Vagina (tissue), 2 donors: ENCODE measurements at regions not wholly inside any gene's neighbourhood (a gene's known extent, or its start where the extent isn't known, plus 50 kb on each side); places are given as distances from the start of the nearest gene placed in this dataset.

Source experiments
- DNase-seq, 2 donors: peaks; one replicate each; pipeline ENCODE4 v3.0.0-alpha.2; 2017; ENCODE audit errors: extremely low spot score in 2 of 2
- H3K27ac ChIP-seq: fragments of 200-600 bp; sonication (generic); one replicate; pipeline ENCODE4 v1.5.1; 2019
- H3K27me3 ChIP-seq: fragments of 200-600 bp; sonication (generic); one replicate; pipeline ENCODE4 v1.5.1; 2019
- H3K36me3 ChIP-seq, 2 donors: fragments of 200-600 bp; sonication (generic); one replicate each; pipeline ENCODE4 v1.5.1; 2017 to 2019
- H3K4me1 ChIP-seq: fragments of 200-600 bp; sonication (generic); one replicate; pipeline ENCODE4 v1.5.1; 2019
- H3K4me3 ChIP-seq, 2 donors: fragments of 200-600 bp; sonication (generic); 1 replicate in 1 of 2; 2 replicates in 1 of 2; pipeline ENCODE4 v1.5.1; 2016 to 2019
- H3K9me3 ChIP-seq: fragments of 200-600 bp; sonication (generic); one replicate; pipeline ENCODE4 v1.5.1; 2019
- CTCF ChIP-seq, 3 experiments: fragments of 450-650 bp in 2 of 3; fragments of 200-600 bp in 1 of 3; sonication (generic) in 1 of 3; IDR thresholded peaks; one replicate each; pipeline ENCODE4 v1.5.1; 2017 to 2019; ENCODE audit warnings: antibody characterized with exemption in 3 of 3, mild to moderate bottlenecking in 2 of 3, moderate library complexity in 2 of 3
- POLR2A ChIP-seq, 2 donors: fragments of 450-650 bp; IDR thresholded peaks; one replicate each; pipeline ENCODE4 v1.6.1; 2017; ENCODE audit warnings: antibody characterized with exemption in 2 of 2, mild to moderate bottlenecking in 2 of 2, moderate library complexity in 2 of 2
- POLR2AphosphoS5 ChIP-seq, 2 donors: sonication (generic); formaldehyde crosslinking; IDR thresholded peaks; one replicate each; pipeline ENCODE4 v1.9.0; 2017; ENCODE audit warnings: antibody characterized with exemption in 2 of 2, mild to moderate bottlenecking in 2 of 2, low read depth in 1 of 2; ENCODE audit not compliant: insufficient read depth in 1 of 2
- intact Hi-C: fragments of 100-400 bp; cut with DNase I; formaldehyde crosslinking; loops from one replicate; pipeline ENCODE4 v1.15.1; 2023

DNA sequence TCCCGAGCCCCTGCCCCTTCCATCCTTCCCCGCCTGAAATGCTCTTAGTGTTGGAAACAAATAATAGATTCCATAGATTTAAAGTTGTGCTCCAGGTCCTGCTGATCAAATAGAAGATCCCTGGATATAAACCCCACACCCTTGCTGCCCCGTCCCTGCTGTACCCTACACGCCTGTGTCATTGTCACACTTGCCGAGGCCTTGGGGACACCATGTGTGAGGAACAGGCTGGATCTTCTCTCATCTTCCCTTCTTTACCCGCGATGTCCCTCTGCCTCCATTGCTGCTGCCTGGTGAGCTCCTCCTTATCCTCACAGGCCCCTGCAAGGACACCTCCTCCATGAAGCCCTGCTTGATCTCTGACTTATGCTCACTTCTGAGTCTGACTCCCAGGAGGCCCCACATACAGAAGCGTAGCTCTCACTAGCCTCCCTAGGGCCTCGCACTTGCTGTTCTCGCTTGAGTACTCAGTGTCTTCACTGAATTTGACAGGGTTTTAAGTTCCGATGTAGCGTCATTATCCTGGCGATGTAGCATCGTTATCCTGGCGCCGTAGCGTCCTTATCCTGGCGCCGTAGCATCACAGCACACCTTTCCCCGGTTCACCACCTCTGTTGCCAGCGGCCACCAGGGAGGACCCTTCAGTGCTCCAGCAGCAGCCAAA lies 221.9 kb downstream of the NDUFA10 start:
- no peaks in the 10 kb centered on the region for H3K9me3 ChIP-seq
- no peak for TF ChIP-seq CTCF (IDR thresholded peaks at IDR 0.05)
- TF ChIP-seq POLR2AphosphoS5 (IDR thresholded peaks at IDR 0.05; ENCODE audit: insufficient read depth in 1 of 2, low read depth in 1 of 2): no peak
- no peak for TF ChIP-seq POLR2A (IDR thresholded peaks at IDR 0.05)
- intact Hi-C loops: no loop called here
- no peaks in the 10 kb centered on the region for H3K36me3 ChIP-seq
- peak in 1 of 2 donors; percentile 55 for DNase-seq
- no peak overlapping the region for H3K4me3 ChIP-seq
- H3K27me3 ChIP-seq: no peaks in the 10 kb centered on the region
- H3K27ac ChIP-seq: no peak overlapping the region
- H3K4me1 ChIP-seq: no peaks in the 10 kb centered on the region

DNA sequence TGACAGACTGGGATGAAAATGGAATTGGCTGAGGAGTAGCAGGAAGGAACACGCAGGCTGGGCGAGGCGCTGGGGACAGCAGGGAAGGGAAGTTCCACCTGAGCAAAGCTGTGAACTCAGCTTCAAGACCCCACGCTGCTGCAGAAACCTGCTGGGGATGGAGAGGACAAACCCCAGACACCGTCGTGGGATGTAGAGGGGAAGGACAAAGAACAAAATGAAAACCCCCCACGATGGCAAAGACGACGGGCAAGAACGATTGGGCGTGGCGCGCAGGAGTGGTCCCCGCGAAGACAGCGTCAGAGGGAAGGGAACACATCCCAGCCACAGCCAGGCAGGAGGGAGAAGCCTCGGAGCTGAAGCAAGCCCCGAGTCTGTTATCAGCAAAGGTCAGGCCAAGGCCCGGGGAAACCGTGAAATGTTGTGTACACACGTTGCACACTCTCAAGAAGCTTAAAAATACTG lies 222.9 kb downstream of the NDUFA10 start:
- no peaks in the 10 kb centered on the region for H3K27me3 ChIP-seq
- intact Hi-C loops: no loop called here
- no peaks in the 10 kb centered on the region for H3K4me1 ChIP-seq
- H3K9me3 ChIP-seq: no peaks in the 10 kb centered on the region
- no peak overlapping the region for H3K4me3 ChIP-seq
- H3K27ac ChIP-seq: no peak overlapping the region
- H3K36me3 ChIP-seq: no peaks in the 10 kb centered on the region
- TF ChIP-seq CTCF (IDR thresholded peaks at IDR 0.05) (no peak), POLR2A (IDR thresholded peaks at IDR 0.05) (no peak), POLR2AphosphoS5 (IDR thresholded peaks at IDR 0.05; ENCODE audit: insufficient read depth in 1 of 2, low read depth in 1 of 2) (no peak)
- DNase-seq: peak; percentile 31 to 70

DNA sequence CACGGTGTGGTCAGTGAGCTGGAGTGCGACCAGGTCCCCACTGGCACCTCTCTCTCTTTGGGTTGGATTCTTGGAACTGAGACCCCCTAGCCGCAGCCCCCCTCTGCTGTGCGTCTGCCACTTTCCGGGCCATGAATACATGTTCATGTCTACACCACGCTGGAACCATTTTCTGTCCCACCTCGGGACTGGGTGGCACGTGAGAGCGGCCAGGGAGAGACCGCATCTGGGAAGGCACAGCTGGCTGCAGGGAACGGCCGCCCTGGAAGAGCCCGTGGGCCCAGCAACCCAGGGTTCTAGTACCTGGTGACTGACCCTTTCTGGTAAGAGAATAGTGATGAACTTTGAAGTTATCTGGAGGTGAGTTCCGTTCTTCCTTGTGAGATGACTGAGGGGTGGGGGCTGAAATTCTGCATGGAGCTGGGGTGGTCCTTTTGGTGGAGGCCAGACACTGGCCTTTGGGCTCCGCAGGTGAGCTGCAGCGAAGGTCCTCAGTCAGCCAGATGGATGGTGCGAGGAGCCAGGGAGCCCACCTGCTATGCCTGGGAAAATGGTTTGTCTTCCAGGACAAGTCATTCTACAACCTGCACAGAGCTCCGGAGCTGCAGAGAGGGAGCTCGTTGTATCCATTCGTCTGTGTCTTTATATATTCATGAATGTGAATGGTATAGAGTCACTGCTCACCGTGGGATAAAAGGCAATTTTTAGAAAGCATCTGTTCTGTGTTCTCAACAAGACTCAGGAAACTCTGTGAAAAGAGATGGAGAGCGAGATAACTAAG lies 223.5 kb downstream of the NDUFA10 start:
- no peaks in the 10 kb centered on the region for H3K27me3 ChIP-seq
- H3K36me3 ChIP-seq: no peaks in the 10 kb centered on the region
- H3K4me3 ChIP-seq: no peak overlapping the region
- DNase-seq: peak; percentile 25 to 79
- no peaks in the 10 kb centered on the region for H3K9me3 ChIP-seq
- no peaks in the 10 kb centered on the region for H3K4me1 ChIP-seq
- intact Hi-C loops: no loop called here
- TF ChIP-seq CTCF (IDR thresholded peaks at IDR 0.05) (no peak), POLR2AphosphoS5 (IDR thresholded peaks at IDR 0.05; ENCODE audit: insufficient read depth in 1 of 2, low read depth in 1 of 2) (no peak), POLR2A (IDR thresholded peaks at IDR 0.05) (no peak)
- no peak overlapping the region for H3K27ac ChIP-seq

GRCh38 chr2:239800785-239801386 lies 224.3 kb downstream of the NDUFA10 start:
- H3K27ac ChIP-seq: no peak overlapping the region
- no peak for TF ChIP-seq POLR2AphosphoS5 (IDR thresholded peaks at IDR 0.05; ENCODE audit: insufficient read depth in 1 of 2, low read depth in 1 of 2)
- no peak for TF ChIP-seq CTCF (IDR thresholded peaks at IDR 0.05)
- TF ChIP-seq POLR2A (IDR thresholded peaks at IDR 0.05): no peak
- intact Hi-C loops: no loop called here
- H3K27me3 ChIP-seq: no peaks in the 10 kb centered on the region
- no peaks in the 10 kb centered on the region for H3K9me3 ChIP-seq
- no peak overlapping the region for H3K4me3 ChIP-seq
- H3K36me3 ChIP-seq: no peaks in the 10 kb centered on the region
- H3K4me1 ChIP-seq: no peaks in the 10 kb centered on the region
- peak in 1 of 2 donors; percentile 77 for DNase-seq
